Neutrophil (primary cell): ENCODE measurements at regions not wholly inside any gene's neighbourhood (a gene's known extent, or its start where the extent isn't known, plus 50 kb on each side); places are given as distances from the start of the nearest gene placed in this dataset.

ENCODE experiments used
- H3K27ac ChIP-seq: fragments of 200-600 bp; sonication (generic); 2 replicates; pipeline ENCODE4 v1.5.1; 2016; ENCODE audit warnings: mild to moderate bottlenecking, moderate library complexity
- H3K27me3 ChIP-seq: fragments of 200-600 bp; sonication (generic); 2 replicates; pipeline ENCODE4 v1.6.0; 2016; ENCODE audit warnings: mild to moderate bottlenecking
- H3K36me3 ChIP-seq: fragments of 200-600 bp; sonication (generic); 2 replicates; pipeline ENCODE4 v1.5.1; 2017
- H3K4me1 ChIP-seq, 2 experiments: fragments of 200-600 bp in 1 of 2; sonication (generic) in 1 of 2; 1 replicate in 1 of 2; 2 replicates in 1 of 2; pipeline versions ENCODE4 v1.5.1 to v1.6.1; 2013 to 2016; ENCODE audit warnings: low read depth in 1 of 2, low read length in 1 of 2, mild to moderate bottlenecking in 1 of 2, moderate library complexity in 1 of 2; ENCODE audit not compliant: control insufficient read depth in 1 of 2, insufficient read depth in 1 of 2
- H3K4me3 ChIP-seq, 2 experiments: fragments of 200-600 bp in 1 of 2; sonication (generic) in 1 of 2; 1 replicate in 1 of 2; 2 replicates in 1 of 2; pipeline ENCODE4 v1.5.1; 2013 to 2016; ENCODE audit warnings: low read depth in 1 of 2, low read length in 1 of 2, mild to moderate bottlenecking in 1 of 2, moderate library complexity in 1 of 2
- H3K9me3 ChIP-seq: fragments of 200-600 bp; sonication (generic); 2 replicates; pipeline ENCODE4 v1.5.1; 2016
- TF ChIP-seq, protein P1 (sequence below): fragments of 200-600 bp; sonication (generic); IDR thresholded peaks from 2 replicates; pipeline ENCODE4 v1.5.1; 2016; ENCODE audit warnings: antibody characterized with exemption

DNA sequence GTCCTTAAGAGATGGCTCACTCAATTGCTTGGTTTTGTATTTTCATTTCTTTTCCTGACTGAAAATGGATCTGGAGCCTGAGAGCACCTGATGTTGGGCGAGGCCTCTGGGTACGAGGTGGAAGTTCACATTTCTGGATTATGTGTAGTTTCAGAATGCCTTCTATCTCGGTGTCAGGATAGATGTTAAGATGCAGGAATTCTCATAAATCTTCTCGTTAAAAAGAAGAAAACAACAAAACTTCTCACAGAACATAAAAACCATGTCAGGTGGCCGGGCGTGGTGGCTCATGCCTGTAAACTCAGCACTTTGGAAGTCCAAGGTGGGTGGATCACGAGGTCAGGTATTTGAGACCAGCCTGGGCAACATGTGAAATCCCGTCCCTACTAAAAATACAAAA is 101.8 kb downstream of the RHOU start:
- Histone ChIP-seq H3K36me3 (no peaks in the 10 kb centered on the region), H3K4me3 (no peak overlapping the region), H3K9me3 (no peaks in the 10 kb centered on the region), H3K27ac (no peak overlapping the region), H3K4me1 (peaks cover 11 to 13% of the 10 kb centered on the region in 2 experiments), H3K27me3 (no peaks in the 10 kb centered on the region)
- TF ChIP-seq, protein P1, sequence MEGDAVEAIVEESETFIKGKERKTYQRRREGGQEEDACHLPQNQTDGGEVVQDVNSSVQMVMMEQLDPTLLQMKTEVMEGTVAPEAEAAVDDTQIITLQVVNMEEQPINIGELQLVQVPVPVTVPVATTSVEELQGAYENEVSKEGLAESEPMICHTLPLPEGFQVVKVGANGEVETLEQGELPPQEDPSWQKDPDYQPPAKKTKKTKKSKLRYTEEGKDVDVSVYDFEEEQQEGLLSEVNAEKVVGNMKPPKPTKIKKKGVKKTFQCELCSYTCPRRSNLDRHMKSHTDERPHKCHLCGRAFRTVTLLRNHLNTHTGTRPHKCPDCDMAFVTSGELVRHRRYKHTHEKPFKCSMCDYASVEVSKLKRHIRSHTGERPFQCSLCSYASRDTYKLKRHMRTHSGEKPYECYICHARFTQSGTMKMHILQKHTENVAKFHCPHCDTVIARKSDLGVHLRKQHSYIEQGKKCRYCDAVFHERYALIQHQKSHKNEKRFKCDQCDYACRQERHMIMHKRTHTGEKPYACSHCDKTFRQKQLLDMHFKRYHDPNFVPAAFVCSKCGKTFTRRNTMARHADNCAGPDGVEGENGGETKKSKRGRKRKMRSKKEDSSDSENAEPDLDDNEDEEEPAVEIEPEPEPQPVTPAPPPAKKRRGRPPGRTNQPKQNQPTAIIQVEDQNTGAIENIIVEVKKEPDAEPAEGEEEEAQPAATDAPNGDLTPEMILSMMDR = no peak

DNA sequence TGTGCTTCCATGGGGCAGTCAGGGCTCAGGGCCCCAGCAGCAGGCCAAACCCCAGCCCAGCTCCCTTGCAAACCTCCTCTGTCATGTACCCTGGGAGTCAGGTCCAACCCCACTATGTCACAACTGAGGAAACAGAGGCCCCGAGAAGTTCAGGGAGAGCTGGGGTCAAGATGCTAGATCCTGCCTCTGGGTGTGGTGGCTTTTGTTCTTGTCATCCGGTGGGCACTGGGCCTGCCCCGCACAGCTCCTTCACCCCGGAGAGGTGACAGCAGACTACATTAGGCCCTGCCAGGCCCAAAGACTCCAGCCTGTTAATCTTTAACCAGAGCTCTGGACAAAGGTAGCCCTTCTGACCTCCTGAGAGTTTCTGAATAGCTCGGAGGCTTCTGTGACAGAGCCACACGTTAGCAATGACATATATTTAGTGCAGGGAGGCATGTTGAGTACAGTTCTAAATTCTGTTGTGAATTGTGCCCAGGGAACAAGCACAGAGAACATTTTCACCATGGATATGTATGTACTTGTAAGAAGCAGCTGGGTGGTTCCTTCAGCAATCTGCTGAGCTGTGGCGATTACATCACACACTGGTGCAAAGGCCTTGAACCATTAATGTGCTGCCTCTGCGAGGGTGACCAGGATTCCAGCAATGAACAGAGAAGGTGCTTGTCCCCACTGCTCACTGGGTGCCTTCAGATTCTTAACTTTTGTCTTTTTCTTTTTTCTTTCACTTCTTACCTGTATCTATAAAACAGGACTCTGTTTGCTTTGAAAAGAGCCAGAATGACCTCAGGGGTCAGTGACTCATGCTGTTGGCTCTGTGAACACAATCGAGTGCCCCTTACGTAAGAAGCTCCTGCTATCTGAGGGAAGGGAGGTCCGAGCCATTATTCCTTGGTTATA is 102.8 kb downstream of the RHOU start:
- H3K9me3 ChIP-seq = no peaks in the 10 kb centered on the region
- H3K36me3 ChIP-seq = no peaks in the 10 kb centered on the region
- peak overlapping the region; percentile 30 for H3K27ac ChIP-seq
- H3K4me1 ChIP-seq = peaks cover 11 to 13% of the 10 kb centered on the region in 2 experiments
- TF ChIP-seq, protein P1 = no peak
- no peaks in the 10 kb centered on the region for H3K27me3 ChIP-seq
- no peak overlapping the region for H3K4me3 ChIP-seq

DNA sequence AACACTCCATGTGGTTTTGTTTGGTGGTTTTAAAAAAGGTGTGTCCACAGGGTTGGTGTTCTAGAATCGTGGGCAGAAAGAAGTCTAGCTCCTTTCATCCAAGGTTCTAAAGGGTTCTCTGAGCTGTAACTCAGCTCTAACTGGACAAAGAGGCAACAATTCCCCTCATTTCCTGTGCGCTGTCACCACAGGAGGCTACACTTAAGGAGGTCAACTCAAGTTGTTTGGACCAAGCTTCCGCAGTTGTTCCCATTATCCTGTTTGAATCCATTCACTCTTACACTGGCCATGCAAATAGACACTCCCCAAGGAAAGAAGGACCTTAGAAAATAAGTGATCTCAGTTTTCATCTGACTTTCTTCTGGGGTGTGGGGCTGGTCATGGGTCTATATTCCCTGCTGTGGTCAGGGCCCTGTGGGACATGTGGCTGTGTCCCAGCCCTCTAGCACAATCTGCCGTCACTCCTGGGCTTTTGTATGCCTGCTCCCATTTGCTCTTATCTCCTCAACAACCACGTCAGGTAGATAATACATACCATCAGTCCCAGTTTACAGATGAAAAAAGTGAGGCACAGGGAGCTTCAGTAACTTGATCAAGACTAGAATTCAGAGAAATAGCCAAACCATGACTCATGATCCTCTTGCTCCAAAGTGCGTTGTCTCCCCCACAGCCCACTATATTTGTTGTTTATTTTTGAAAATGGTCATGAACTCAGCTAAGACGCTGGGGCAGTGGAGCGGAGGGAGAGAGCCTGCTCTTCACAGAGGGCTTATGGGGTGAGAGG is 103.6 kb downstream of the RHOU start:
- Histone ChIP-seq H3K27me3 (no peaks in the 10 kb centered on the region), H3K27ac (peak overlapping the region; percentile 30), H3K9me3 (no peaks in the 10 kb centered on the region), H3K36me3 (no peaks in the 10 kb centered on the region), H3K4me3 (no peak overlapping the region), H3K4me1 (peaks cover 11 to 13% of the 10 kb centered on the region in 2 experiments)
- TF ChIP-seq, protein P1 = no peak

DNA sequence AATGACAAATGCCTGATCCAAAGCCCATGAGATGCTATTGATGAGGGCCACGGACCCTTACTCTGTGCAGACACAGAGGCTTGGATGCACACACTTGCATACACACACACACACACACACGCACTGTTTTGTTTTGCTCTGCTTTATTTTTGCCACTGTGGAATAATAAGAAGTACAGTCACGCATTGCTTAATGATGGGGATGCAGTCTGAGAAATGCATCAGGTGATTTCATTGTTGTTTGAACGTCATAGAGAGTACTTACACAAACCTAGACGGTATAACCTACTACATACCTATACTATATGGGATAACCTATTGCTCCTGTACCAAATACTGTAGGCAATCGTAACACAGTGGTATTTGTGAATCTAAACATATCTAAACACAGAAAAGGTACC is 104.4 kb downstream of the RHOU start:
- H3K27ac ChIP-seq = no peak overlapping the region
- H3K4me1 ChIP-seq = peaks cover 11 to 13% of the 10 kb centered on the region in 2 experiments
- no peak overlapping the region for H3K4me3 ChIP-seq
- H3K9me3 ChIP-seq = no peaks in the 10 kb centered on the region
- TF ChIP-seq, protein P1 = no peak
- H3K36me3 ChIP-seq = no peaks in the 10 kb centered on the region
- no peaks in the 10 kb centered on the region for H3K27me3 ChIP-seq

DNA sequence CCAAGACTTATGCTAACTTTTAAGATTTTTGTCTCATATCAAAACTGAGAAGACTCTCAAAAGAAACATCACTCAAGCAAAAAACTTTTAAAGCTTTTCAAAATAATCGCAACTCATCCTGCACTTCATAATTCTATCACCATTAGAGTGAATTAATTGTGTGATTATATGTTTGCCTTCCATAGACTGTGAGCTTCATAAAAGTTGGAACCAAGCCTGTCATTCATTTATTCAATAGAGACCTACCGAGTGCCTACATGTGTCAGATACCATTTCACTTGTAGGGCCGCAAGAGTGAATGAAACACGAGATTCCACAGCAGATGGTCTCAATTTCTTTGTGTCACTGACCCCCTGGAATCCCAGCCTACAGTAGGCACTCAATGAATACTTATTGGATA is 106.4 kb downstream of the RHOU start:
- no peak overlapping the region for H3K27ac ChIP-seq
- peaks cover 11 to 13% of the 10 kb centered on the region in 2 experiments for H3K4me1 ChIP-seq
- TF ChIP-seq, protein P1 = no peak
- H3K27me3 ChIP-seq = no peaks in the 10 kb centered on the region
- H3K4me3 ChIP-seq = no peak overlapping the region
- no peaks in the 10 kb centered on the region for H3K36me3 ChIP-seq
- H3K9me3 ChIP-seq = no peaks in the 10 kb centered on the region
